ENCODE measurements at regions not wholly inside any gene's neighbourhood (a gene's known extent, or its start where the extent isn't known, plus 50 kb on each side); places are given as distances from the start of the nearest gene placed in this dataset.

GRCh38 chr14:31966896-31967668 lies 110.0 kb upstream of the ARHGAP5 start:
- DNase-seq = no peak

GRCh38 chr14:31967669-31967975 lies 109.5 kb upstream of the ARHGAP5 start:
- DNase-seq = no peak

GRCh38 chr14:31968107-31968810 lies 108.8 kb upstream of the ARHGAP5 start:
- peak; percentile 4 for DNase-seq

- no peak for DNase-seq
Measured at GRCh38 chr14:31968956-31969698, 108.0 kb upstream of the ARHGAP5 start.

GRCh38 chr14:31969699-31970240 lies 107.3 kb upstream of the ARHGAP5 start:
- DNase-seq = no peak

GRCh38 chr14:31970744-31971143 lies 106.4 kb upstream of the ARHGAP5 start:
- no peak for DNase-seq

GRCh38 chr14:31971612-31972011 lies 105.5 kb upstream of the ARHGAP5 start:
- no peak for DNase-seq

GRCh38 chr14:31977001-31977556 lies 100.0 kb upstream of the ARHGAP5 start:
- DNase-seq = no peak

- DNase-seq = no peak
Measured at GRCh38 chr14:31978423-31978822, 98.7 kb upstream of the ARHGAP5 start.

GRCh38 chr14:31982642-31983041 lies 94.5 kb upstream of the ARHGAP5 start:
- no peak for DNase-seq

- no peak for DNase-seq
Measured at GRCh38 chr14:31986405-31986804, 90.7 kb upstream of the ARHGAP5 start.

GRCh38 chr14:31987721-31988120 lies 89.4 kb upstream of the ARHGAP5 start:
- no peak for DNase-seq

GRCh38 chr14:31988244-31988643 lies 88.9 kb upstream of the ARHGAP5 start:
- DNase-seq = no peak

GRCh38 chr14:31990183-31990857 lies 86.8 kb upstream of the ARHGAP5 start:
- no peak for DNase-seq

GRCh38 chr14:31990926-31991572 lies 86.1 kb upstream of the ARHGAP5 start:
- DNase-seq = no peak

- DNase-seq = no peak
Measured at GRCh38 chr14:31992011-31992447, 85.1 kb upstream of the ARHGAP5 start.

GRCh38 chr14:31993521-31993951 lies 83.6 kb upstream of the ARHGAP5 start:
- no peak for DNase-seq

GRCh38 chr14:31994391-31995033 lies 82.6 kb upstream of the ARHGAP5 start:
- no peak for DNase-seq

- DNase-seq = no peak
Measured at GRCh38 chr14:32003585-32003984, 73.5 kb upstream of the ARHGAP5 start.

GRCh38 chr14:32004300-32004699 lies 72.8 kb upstream of the ARHGAP5 start:
- no peak for DNase-seq

- no peak for DNase-seq
Measured at GRCh38 chr14:32005628-32006027, 71.5 kb upstream of the ARHGAP5 start.
